ENCODE measurements at regions not wholly inside any gene's neighbourhood (a gene's known extent, or its start where the extent isn't known, plus 50 kb on each side); places are given as distances from the start of the nearest gene placed in this dataset.

- no peak for DNase-seq (ENCODE audit: low read depth)
Measured at GRCh38 chr18:78364388-78364960, 615.1 kb upstream of the SALL3 start.

- no peak for DNase-seq (ENCODE audit: low read depth)
Measured at GRCh38 chr18:78367996-78368395, 611.6 kb upstream of the SALL3 start.

GRCh38 chr18:78368726-78369125, 610.9 kb upstream of the SALL3 start:
- DNase-seq (ENCODE audit: low read depth): no peak

GRCh38 chr18:78376046-78376445, 603.6 kb upstream of the SALL3 start:
- DNase-seq (ENCODE audit: low read depth): no peak

- no peak for DNase-seq (ENCODE audit: low read depth)
Measured at GRCh38 chr18:78378403-78378802, 601.2 kb upstream of the SALL3 start.

- no peak for DNase-seq (ENCODE audit: low read depth)
Measured at GRCh38 chr18:78378983-78379382, 600.6 kb upstream of the SALL3 start.

GRCh38 chr18:78390348-78390951, 589.2 kb upstream of the SALL3 start:
- DNase-seq (ENCODE audit: low read depth): no peak

GRCh38 chr18:78390952-78391348, 588.7 kb upstream of the SALL3 start:
- DNase-seq (ENCODE audit: low read depth): no peak

- no peak for DNase-seq (ENCODE audit: low read depth)
Measured at GRCh38 chr18:78393086-78393862, 586.3 kb upstream of the SALL3 start.

- DNase-seq (ENCODE audit: low read depth): no peak
Measured at GRCh38 chr18:78396077-78396476, 583.5 kb upstream of the SALL3 start.

GRCh38 chr18:78396756-78397155, 582.9 kb upstream of the SALL3 start:
- DNase-seq (ENCODE audit: low read depth): no peak

GRCh38 chr18:78399992-78400503, 579.6 kb upstream of the SALL3 start:
- no peak for DNase-seq (ENCODE audit: low read depth)

GRCh38 chr18:78402440-78402839, 577.2 kb upstream of the SALL3 start:
- no peak for DNase-seq (ENCODE audit: low read depth)

GRCh38 chr18:78402966-78403365, 576.7 kb upstream of the SALL3 start:
- DNase-seq (ENCODE audit: low read depth): no peak

GRCh38 chr18:78403371-78403770, 576.2 kb upstream of the SALL3 start:
- DNase-seq (ENCODE audit: low read depth): no peak

GRCh38 chr18:78405763-78406162, 573.9 kb upstream of the SALL3 start:
- no peak for DNase-seq (ENCODE audit: low read depth)

GRCh38 chr18:78406743-78407465, 572.7 kb upstream of the SALL3 start:
- DNase-seq (ENCODE audit: low read depth): no peak

GRCh38 chr18:78407466-78407844, 572.2 kb upstream of the SALL3 start:
- DNase-seq (ENCODE audit: low read depth): no peak

- DNase-seq (ENCODE audit: low read depth): no peak
Measured at GRCh38 chr18:78408623-78409022, 571.0 kb upstream of the SALL3 start.

GRCh38 chr18:78410094-78410786, 569.4 kb upstream of the SALL3 start:
- DNase-seq (ENCODE audit: low read depth): no peak

GRCh38 chr18:78411539-78411938, 568.1 kb upstream of the SALL3 start:
- DNase-seq (ENCODE audit: low read depth): no peak

GRCh38 chr18:78414302-78414701, 565.3 kb upstream of the SALL3 start:
- no peak for DNase-seq (ENCODE audit: low read depth)
